HL-60 (cell line): ENCODE measurements at regions not wholly inside any gene's neighbourhood (a gene's known extent, or its start where the extent isn't known, plus 50 kb on each side); places are given as distances from the start of the nearest gene placed in this dataset.

Experiments used
- GABPA ChIP-seq: IDR thresholded peaks from 2 replicates; pipeline ENCODE4 v1.6.1; 2012; ENCODE audit warnings: low read depth
- POLR2AphosphoS5 ChIP-seq: IDR thresholded peaks from 2 replicates; pipeline ENCODE4 v1.6.1; 2012; ENCODE audit warnings: low read depth
- TF ChIP-seq, protein P1 (sequence below): IDR thresholded peaks from one replicate; pipeline ENCODE4 v1.5.1; 2011; ENCODE audit warnings: low read length, control low read depth, inconsistent platforms; ENCODE audit not compliant: insufficient read depth

DNA sequence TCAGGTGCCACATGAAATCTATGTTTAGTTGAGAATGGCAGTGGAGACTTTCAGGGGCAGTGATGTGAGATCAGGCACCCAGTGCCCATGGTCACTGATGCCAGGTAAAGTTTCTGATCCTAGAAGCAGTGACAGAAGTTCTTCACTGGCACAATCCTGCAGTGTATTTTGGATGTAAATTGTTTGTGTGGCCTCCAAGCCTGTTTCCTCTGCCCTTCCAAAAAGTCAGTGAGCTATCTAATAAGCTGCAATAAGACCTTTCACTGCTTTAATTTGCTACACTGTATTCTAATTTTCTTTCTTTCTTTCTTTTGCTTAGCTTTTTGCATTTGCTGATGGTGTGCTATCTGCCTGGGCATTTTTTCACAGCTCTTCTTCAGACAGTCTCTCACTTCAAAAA, 1348.6 kb downstream of the ADGRL3 start:
- TF ChIP-seq, protein P1, sequence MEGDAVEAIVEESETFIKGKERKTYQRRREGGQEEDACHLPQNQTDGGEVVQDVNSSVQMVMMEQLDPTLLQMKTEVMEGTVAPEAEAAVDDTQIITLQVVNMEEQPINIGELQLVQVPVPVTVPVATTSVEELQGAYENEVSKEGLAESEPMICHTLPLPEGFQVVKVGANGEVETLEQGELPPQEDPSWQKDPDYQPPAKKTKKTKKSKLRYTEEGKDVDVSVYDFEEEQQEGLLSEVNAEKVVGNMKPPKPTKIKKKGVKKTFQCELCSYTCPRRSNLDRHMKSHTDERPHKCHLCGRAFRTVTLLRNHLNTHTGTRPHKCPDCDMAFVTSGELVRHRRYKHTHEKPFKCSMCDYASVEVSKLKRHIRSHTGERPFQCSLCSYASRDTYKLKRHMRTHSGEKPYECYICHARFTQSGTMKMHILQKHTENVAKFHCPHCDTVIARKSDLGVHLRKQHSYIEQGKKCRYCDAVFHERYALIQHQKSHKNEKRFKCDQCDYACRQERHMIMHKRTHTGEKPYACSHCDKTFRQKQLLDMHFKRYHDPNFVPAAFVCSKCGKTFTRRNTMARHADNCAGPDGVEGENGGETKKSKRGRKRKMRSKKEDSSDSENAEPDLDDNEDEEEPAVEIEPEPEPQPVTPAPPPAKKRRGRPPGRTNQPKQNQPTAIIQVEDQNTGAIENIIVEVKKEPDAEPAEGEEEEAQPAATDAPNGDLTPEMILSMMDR = no peak
- TF ChIP-seq GABPA (no peak), POLR2AphosphoS5 (no peak)
